ENCODE measurements at regions not wholly inside any gene's neighbourhood (a gene's known extent, or its start where the extent isn't known, plus 50 kb on each side); places are given as distances from the start of the nearest gene placed in this dataset.

GRCh38 chr6:44725070-44725469 is 337.6 kb downstream of the CDC5L start:
- no peak for TF ChIP-seq EP300 (IDR thresholded peaks at IDR 0.05; ENCODE audit: borderline replicate concordance)
- no peak for TF ChIP-seq MAX (IDR thresholded peaks at IDR 0.05)
- TF ChIP-seq USF1 (IDR thresholded peaks at IDR 0.05) = no peak
- TF ChIP-seq YY1 (IDR thresholded peaks at IDR 0.05; ENCODE audit: low read depth) = no peak
- no peak for TF ChIP-seq CEBPB (IDR thresholded peaks at IDR 0.05)
- no peak for TF ChIP-seq TAF1 (IDR thresholded peaks at IDR 0.05; ENCODE audit: low read depth)
- no peak for TF ChIP-seq REST (IDR thresholded peaks at IDR 0.05; ENCODE audit: low read depth)
